ENCODE measurements at regions not wholly inside any gene's neighbourhood (a gene's known extent, or its start where the extent isn't known, plus 50 kb on each side); places are given as distances from the start of the nearest gene placed in this dataset.

GRCh38 chr3:106121491-106122289, 252.9 kb upstream of the CBLB start:
- no peak for TF ChIP-seq EZH2 (IDR thresholded peaks at IDR 0.05; ENCODE audit: borderline replicate concordance, low read depth, low read length, severe bottlenecking)
- TF ChIP-seq, protein P1, sequence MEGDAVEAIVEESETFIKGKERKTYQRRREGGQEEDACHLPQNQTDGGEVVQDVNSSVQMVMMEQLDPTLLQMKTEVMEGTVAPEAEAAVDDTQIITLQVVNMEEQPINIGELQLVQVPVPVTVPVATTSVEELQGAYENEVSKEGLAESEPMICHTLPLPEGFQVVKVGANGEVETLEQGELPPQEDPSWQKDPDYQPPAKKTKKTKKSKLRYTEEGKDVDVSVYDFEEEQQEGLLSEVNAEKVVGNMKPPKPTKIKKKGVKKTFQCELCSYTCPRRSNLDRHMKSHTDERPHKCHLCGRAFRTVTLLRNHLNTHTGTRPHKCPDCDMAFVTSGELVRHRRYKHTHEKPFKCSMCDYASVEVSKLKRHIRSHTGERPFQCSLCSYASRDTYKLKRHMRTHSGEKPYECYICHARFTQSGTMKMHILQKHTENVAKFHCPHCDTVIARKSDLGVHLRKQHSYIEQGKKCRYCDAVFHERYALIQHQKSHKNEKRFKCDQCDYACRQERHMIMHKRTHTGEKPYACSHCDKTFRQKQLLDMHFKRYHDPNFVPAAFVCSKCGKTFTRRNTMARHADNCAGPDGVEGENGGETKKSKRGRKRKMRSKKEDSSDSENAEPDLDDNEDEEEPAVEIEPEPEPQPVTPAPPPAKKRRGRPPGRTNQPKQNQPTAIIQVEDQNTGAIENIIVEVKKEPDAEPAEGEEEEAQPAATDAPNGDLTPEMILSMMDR (IDR thresholded peaks at IDR 0.05; ENCODE audit: borderline replicate concordance, extremely low read depth, low read length, poor library complexity, severe bottlenecking) = no peak
- H3K4me3 ChIP-seq (ENCODE audit: low read depth in 1 of 2, low read length in 2 of 2) = no peak overlapping the region
- ATAC-seq (ENCODE audit: insufficient read depth, low read depth) (no peak), DNase-seq (no peak)
- H3K9me3 ChIP-seq (ENCODE audit: insufficient read depth, low read length, severe bottlenecking) = no peaks in the 10 kb centered on the region
- H3K79me2 ChIP-seq (ENCODE audit: insufficient read depth, low read length) = no peaks in the 10 kb centered on the region
- H3K4me1 ChIP-seq (ENCODE audit: insufficient read depth, low read length) = no peaks in the 10 kb centered on the region
- no peak overlapping the region for H2AFZ ChIP-seq (ENCODE audit: low read depth, low read length)
- no peaks in the 10 kb centered on the region for H3K27me3 ChIP-seq (ENCODE audit: insufficient read depth, low read length, poor library complexity)
- H3K9ac ChIP-seq (ENCODE audit: low read depth, low read length) = no peak overlapping the region
- no peaks in the 10 kb centered on the region for H3K36me3 ChIP-seq (ENCODE audit: insufficient read depth, low read length)
- H3K27ac ChIP-seq (ENCODE audit: low read length) = no peak overlapping the region
- H3K4me2 ChIP-seq (ENCODE audit: insufficient read depth, low read length) = no peak overlapping the region
- no peaks in the 10 kb centered on the region for H4K20me1 ChIP-seq (ENCODE audit: insufficient read depth, low read length)

DNA sequence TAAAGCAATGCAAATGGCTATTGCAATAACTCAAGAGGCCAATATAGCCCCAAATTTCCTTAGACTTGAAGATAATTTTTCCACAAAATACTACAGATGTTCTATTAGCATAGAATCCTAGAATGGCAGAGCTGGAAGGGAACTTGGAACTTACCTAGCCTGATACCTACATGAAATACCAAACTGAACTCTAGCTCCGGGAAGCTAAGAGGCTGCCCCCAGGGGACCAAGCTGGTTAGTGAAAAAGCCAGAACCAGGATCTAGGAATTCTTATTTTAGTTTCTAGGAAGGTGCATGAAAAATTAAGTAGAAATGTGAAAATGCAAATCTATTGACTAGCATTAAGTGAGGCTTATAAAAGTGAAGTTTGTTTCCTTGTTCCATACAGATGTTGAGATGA, 256.0 kb upstream of the CBLB start:
- H3K36me3 ChIP-seq (ENCODE audit: insufficient read depth, low read length) = no peaks in the 10 kb centered on the region
- H4K20me1 ChIP-seq (ENCODE audit: insufficient read depth, low read length) = no peaks in the 10 kb centered on the region
- no peaks in the 10 kb centered on the region for H3K27me3 ChIP-seq (ENCODE audit: insufficient read depth, low read length, poor library complexity)
- H3K4me3 ChIP-seq (ENCODE audit: low read depth in 1 of 2, low read length in 2 of 2) = no peak overlapping the region
- H3K4me1 ChIP-seq (ENCODE audit: insufficient read depth, low read length) = no peaks in the 10 kb centered on the region
- H3K9me3 ChIP-seq (ENCODE audit: insufficient read depth, low read length, severe bottlenecking) = no peaks in the 10 kb centered on the region
- H3K9ac ChIP-seq (ENCODE audit: low read depth, low read length) = no peak overlapping the region
- H3K79me2 ChIP-seq (ENCODE audit: insufficient read depth, low read length) = no peaks in the 10 kb centered on the region
- no peak for ATAC-seq (ENCODE audit: insufficient read depth, low read depth)
- no peak for TF ChIP-seq EZH2 (IDR thresholded peaks at IDR 0.05; ENCODE audit: borderline replicate concordance, low read depth, low read length, severe bottlenecking)
- TF ChIP-seq, protein P1 (IDR thresholded peaks at IDR 0.05; ENCODE audit: borderline replicate concordance, extremely low read depth, low read length, poor library complexity, severe bottlenecking) = no peak
- no peak overlapping the region for H3K4me2 ChIP-seq (ENCODE audit: insufficient read depth, low read length)
- no peak for DNase-seq
- H3K27ac ChIP-seq (ENCODE audit: low read length) = no peak overlapping the region
- no peak overlapping the region for H2AFZ ChIP-seq (ENCODE audit: low read depth, low read length)

GRCh38 chr3:106125321-106125720, 256.5 kb upstream of the CBLB start:
- no peak overlapping the region for H3K4me2 ChIP-seq (ENCODE audit: insufficient read depth, low read length)
- H3K4me1 ChIP-seq (ENCODE audit: insufficient read depth, low read length) = no peaks in the 10 kb centered on the region
- DNase-seq (no peak), ATAC-seq (ENCODE audit: insufficient read depth, low read depth) (no peak)
- H4K20me1 ChIP-seq (ENCODE audit: insufficient read depth, low read length) = no peaks in the 10 kb centered on the region
- no peak overlapping the region for H3K27ac ChIP-seq (ENCODE audit: low read length)
- no peaks in the 10 kb centered on the region for H3K27me3 ChIP-seq (ENCODE audit: insufficient read depth, low read length, poor library complexity)
- no peaks in the 10 kb centered on the region for H3K9me3 ChIP-seq (ENCODE audit: insufficient read depth, low read length, severe bottlenecking)
- H2AFZ ChIP-seq (ENCODE audit: low read depth, low read length) = no peak overlapping the region
- H3K36me3 ChIP-seq (ENCODE audit: insufficient read depth, low read length) = no peaks in the 10 kb centered on the region
- H3K9ac ChIP-seq (ENCODE audit: low read depth, low read length) = no peak overlapping the region
- no peaks in the 10 kb centered on the region for H3K79me2 ChIP-seq (ENCODE audit: insufficient read depth, low read length)
- TF ChIP-seq, protein P1 (IDR thresholded peaks at IDR 0.05; ENCODE audit: borderline replicate concordance, extremely low read depth, low read length, poor library complexity, severe bottlenecking) = no peak
- no peak for TF ChIP-seq EZH2 (IDR thresholded peaks at IDR 0.05; ENCODE audit: borderline replicate concordance, low read depth, low read length, severe bottlenecking)
- H3K4me3 ChIP-seq (ENCODE audit: low read depth in 1 of 2, low read length in 2 of 2) = no peak overlapping the region
